Muscle layer of duodenum (tissue), 2 donors: ENCODE measurements at regions not wholly inside any gene's neighbourhood (a gene's known extent, or its start where the extent isn't known, plus 50 kb on each side); places are given as distances from the start of the nearest gene placed in this dataset.
A peak's percentile ranks its signal among the peaks of the same experiment; 100 is the strongest.

Experiments used
- H3K27ac ChIP-seq: one replicate; pipeline ENCODE4 v1.7.0; 2013; ENCODE audit warnings: mild to moderate bottlenecking, low read length
- H3K27me3 ChIP-seq: one replicate; pipeline ENCODE4 v1.7.0; 2013; ENCODE audit warnings: low read depth, mild to moderate bottlenecking, control low read depth, low read length
- H3K36me3 ChIP-seq, 2 donors: one replicate each; pipeline ENCODE4 v1.7.0; 2013; ENCODE audit warnings: low read length in 2 of 2, control low read depth in 1 of 2, mild to moderate bottlenecking in 1 of 2; ENCODE audit not compliant: insufficient read depth in 2 of 2, control insufficient read depth in 1 of 2
- H3K4me1 ChIP-seq, 2 donors: one replicate each; pipeline ENCODE4 v1.7.0; 2013; ENCODE audit warnings: low read length in 2 of 2, mild to moderate bottlenecking in 2 of 2, control low read depth in 1 of 2, moderate library complexity in 1 of 2; ENCODE audit not compliant: insufficient read depth in 2 of 2, control insufficient read depth in 1 of 2
- H3K4me3 ChIP-seq, 2 donors: one replicate each; pipeline ENCODE4 v1.7.0; 2013; ENCODE audit warnings: low read length in 2 of 2, low read depth in 1 of 2, mild to moderate bottlenecking in 1 of 2
- H3K9me3 ChIP-seq, 2 donors: one replicate each; pipeline ENCODE4 v1.7.0; 2013; ENCODE audit warnings: low read length in 2 of 2, control low read depth in 1 of 2, mild to moderate bottlenecking in 1 of 2; ENCODE audit not compliant: control insufficient read depth in 1 of 2
- donor health status: healthy.

DNA sequence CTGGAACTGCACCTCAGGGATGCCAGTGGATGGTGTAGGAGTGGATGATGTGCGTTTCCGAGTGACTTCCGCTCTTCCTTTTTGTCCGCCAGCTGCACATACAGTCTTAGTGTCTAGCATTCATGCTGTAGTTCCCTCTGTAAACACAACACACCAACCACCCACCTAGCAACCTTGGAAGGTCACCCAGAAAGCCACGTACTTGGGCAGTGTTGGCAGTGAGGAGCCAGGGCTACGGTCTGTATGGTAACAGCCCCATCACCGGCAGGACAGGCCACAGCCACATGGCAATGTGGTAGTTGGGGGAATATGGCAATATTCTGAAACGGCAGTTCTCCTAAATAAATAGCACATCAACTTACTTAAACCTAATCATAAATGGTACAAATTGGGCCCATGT, 613.5 kb upstream of the MGMT start:
- H3K36me3 ChIP-seq = no peaks in the 10 kb centered on the region
- no peaks in the 10 kb centered on the region for H3K9me3 ChIP-seq
- no peak overlapping the region for H3K27ac ChIP-seq
- H3K27me3 ChIP-seq = no peaks in the 10 kb centered on the region
- H3K4me3 ChIP-seq = no peak overlapping the region
- H3K4me1 ChIP-seq = peaks cover 7 to 8% of the 10 kb centered on the region in 2 donors

DNA sequence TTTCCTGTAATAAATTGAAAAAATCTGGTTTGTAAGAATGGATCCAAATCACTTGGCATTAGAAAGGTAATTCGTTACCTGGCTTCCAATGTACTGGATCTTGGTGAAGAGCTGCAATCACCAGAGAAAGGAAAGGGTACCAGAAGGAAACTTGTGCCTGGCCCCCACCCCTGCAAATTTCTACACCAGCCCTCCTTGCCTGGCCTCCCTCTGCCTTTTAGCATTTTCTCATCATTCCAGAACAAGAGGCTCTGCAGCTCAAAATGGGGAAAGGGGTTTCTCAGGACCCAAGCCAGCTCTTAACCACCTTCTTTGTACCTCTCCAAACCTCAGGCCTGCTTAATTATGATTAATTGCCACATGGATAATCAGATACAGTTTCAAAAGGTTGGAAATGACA, 612.8 kb upstream of the MGMT start:
- peaks cover 7 to 8% of the 10 kb centered on the region in 2 donors for H3K4me1 ChIP-seq
- H3K4me3 ChIP-seq = no peak overlapping the region
- no peaks in the 10 kb centered on the region for H3K27me3 ChIP-seq
- H3K27ac ChIP-seq = no peak overlapping the region
- no peaks in the 10 kb centered on the region for H3K9me3 ChIP-seq
- no peaks in the 10 kb centered on the region for H3K36me3 ChIP-seq

DNA sequence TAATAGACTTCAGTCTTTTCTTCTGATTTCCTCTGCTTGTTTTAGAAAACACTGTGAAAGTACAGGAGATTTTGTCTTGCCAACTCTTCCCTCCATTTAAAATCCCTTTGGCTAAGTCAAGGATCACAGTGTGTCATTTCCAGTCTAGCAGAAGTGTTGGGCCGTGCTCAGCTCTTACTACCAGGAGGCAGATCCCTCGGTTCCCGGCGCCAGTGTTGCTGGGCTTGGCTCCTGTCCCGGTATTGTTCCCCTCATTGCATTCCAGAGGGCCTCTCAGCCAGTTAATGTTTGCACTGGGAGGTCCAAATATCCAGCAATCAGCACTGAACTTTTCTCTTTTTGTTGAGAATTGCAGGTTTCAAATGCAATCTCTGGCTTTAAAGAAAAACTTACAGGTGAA, 612.1 kb upstream of the MGMT start:
- Histone ChIP-seq H3K27ac (peak overlapping the region; percentile 14), H3K4me1 (peaks cover 7 to 8% of the 10 kb centered on the region in 2 donors), H3K4me3 (no peak overlapping the region), H3K9me3 (no peaks in the 10 kb centered on the region), H3K27me3 (no peaks in the 10 kb centered on the region), H3K36me3 (no peaks in the 10 kb centered on the region)

DNA sequence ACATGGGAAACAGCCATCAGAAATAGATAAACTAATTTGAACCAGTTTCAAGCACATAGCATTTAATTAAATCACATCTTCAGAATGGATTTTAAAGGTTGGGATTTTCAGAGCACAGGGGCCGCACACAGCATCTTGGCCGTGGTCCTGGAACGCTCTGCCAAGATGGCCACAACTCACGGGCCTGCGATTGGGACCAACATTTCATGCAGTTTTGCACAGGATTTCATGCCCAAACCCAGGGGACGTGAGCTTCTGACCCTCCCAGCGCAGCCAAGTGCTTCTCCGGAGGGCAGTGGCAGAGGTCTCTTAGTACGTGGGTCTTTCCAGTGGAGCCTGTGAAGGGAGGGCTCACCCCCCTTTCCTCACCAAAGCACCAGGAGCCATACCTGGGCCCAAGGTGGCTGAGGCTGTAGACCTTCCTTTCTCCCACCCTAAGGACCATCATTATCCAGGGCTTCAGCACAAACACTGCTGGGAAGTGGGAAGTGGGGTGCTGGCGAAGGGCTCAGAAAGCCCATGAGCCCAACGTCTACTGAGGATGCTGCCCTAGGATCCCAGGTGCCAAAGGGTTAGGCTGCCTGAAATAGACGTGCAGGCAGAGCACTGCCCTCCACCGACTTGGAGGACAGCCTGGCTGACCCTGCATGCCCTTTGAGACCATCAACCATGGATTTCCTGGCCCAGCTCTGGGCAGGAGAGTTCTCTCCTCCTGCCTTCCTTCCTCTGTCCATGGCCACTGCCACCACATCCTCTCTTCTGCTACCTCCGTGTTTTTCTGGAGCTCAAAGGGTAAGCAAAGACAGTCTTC, 611.2 kb upstream of the MGMT start:
- peaks cover 7 to 8% of the 10 kb centered on the region in 2 donors for H3K4me1 ChIP-seq
- no peaks in the 10 kb centered on the region for H3K27me3 ChIP-seq
- no peak overlapping the region for H3K4me3 ChIP-seq
- no peaks in the 10 kb centered on the region for H3K9me3 ChIP-seq
- H3K36me3 ChIP-seq = no peaks in the 10 kb centered on the region
- H3K27ac ChIP-seq = no peak overlapping the region

DNA sequence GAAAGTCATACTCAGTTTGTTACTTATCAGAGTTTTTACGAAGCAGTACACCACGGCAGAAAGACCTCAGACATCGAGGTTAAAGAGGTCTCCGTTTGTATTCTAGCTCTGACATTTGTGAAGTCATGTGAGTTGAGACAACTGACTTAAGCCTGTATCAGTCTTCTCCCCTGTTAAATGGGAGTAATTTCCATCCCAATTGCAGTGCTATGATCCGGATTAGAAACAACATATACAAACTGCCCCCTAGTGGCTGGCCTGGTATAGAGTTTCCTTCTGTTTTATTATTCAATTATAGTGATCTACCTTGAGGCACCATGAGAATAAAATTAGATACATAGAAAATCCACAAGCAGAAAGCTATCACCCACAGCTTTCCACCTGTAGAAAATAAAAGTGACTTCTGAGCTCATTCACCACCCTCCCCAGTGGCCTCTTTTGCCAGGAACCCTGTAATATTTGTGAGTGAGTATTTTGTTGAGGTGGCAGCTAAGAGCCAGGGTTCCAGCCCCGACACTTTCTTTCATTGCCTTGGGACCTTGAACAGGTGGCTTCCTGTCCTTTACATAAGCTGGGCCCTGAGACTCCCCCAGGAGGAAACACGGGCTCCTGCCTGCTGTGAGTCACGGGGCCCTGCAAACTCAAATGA, 607.2 kb upstream of the MGMT start:
- H3K4me1 ChIP-seq = peaks cover under 1 to 3% of the 10 kb centered on the region in 2 donors
- H3K36me3 ChIP-seq = no peaks in the 10 kb centered on the region
- H3K9me3 ChIP-seq = no peaks in the 10 kb centered on the region
- no peak overlapping the region for H3K4me3 ChIP-seq
- H3K27me3 ChIP-seq = no peaks in the 10 kb centered on the region
- no peak overlapping the region for H3K27ac ChIP-seq

DNA sequence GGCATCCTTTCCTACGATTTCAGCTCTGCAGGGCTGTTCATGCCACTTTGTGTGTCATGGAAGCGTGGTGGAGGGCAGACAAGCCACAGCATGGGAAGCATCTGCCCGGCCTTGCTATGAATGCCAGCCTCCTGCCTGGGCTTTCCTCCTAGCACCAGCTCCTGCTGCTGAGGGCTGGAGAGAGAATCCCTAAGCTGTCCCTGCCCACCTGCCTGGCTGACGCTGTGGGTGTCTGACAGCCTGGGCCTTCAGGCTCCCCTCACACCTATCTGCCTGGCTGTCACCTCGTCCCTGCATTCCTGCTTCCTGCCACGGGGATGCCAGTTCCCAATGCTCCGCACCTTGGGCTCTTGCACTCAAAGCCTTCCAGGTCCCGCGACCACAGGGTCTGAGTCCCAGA, 606.5 kb upstream of the MGMT start:
- H3K4me3 ChIP-seq = no peak overlapping the region
- H3K4me1 ChIP-seq = no peaks in the 10 kb centered on the region
- no peaks in the 10 kb centered on the region for H3K9me3 ChIP-seq
- no peaks in the 10 kb centered on the region for H3K27me3 ChIP-seq
- no peak overlapping the region for H3K27ac ChIP-seq
- H3K36me3 ChIP-seq = no peaks in the 10 kb centered on the region

DNA sequence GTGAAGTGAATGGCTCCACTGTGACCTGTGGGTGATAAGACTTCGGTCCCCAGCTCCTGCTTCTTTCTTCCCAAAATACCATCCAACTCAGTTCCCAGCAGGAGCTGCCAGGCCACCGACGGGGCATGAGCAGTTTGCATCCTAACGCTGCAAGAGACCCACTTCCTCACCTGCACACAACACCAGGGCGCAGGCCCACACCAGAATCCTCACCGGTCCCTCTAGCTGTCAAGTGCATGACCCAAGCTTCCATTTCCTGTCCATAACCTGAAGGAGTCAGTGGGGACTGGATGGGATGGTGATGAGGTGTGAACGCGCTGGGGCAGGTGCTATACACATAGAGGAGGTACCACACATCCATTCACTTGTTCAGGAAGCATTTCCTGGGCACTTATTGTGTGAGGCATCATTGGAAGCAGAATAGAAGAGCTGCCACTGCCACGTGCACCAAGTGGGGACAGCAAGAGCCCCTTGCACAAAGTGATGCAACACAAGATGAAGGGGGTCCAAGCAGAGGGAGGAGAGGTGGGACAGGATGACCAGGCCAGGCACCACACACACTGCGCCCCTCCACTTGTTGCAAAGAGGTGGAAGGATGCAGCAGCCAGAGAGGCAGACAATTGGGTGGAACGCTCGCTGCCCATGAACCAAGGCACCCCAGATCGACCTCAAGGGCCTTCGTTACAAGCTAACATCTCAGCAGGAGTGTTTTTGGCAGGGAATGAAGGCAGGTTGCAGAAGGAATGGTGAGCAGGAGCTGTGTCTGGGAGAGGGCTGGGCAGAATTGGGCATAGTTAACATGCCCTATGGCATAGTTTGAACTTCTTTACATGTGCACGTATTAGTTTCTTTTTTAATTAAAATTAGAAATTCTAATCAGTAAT, 605.8 kb upstream of the MGMT start:
- no peaks in the 10 kb centered on the region for H3K27me3 ChIP-seq
- H3K27ac ChIP-seq = no peak overlapping the region
- H3K4me1 ChIP-seq = no peaks in the 10 kb centered on the region
- H3K36me3 ChIP-seq = no peaks in the 10 kb centered on the region
- H3K4me3 ChIP-seq = no peak overlapping the region
- no peaks in the 10 kb centered on the region for H3K9me3 ChIP-seq

DNA sequence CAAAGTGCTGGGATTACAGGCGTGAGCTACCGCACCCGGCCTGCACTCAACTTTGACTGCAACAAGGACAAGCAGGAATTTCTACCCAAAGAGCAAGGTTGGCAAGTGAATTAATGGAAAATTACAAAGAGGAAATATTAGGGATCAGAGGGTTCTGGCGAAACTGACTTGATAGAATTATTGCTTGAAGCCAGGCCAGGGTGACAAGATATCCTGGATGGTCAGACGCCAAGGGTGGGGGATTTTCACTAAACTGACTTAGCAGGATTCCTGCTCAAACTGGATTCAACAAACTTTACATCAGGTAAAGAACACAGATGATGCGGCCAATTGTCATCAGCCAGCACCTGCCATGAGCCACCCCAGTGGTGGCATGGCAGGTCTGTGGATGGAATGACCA, 603.6 kb upstream of the MGMT start:
- no peaks in the 10 kb centered on the region for H3K36me3 ChIP-seq
- no peaks in the 10 kb centered on the region for H3K4me1 ChIP-seq
- no peaks in the 10 kb centered on the region for H3K27me3 ChIP-seq
- no peaks in the 10 kb centered on the region for H3K9me3 ChIP-seq
- no peak overlapping the region for H3K4me3 ChIP-seq
- H3K27ac ChIP-seq = no peak overlapping the region

DNA sequence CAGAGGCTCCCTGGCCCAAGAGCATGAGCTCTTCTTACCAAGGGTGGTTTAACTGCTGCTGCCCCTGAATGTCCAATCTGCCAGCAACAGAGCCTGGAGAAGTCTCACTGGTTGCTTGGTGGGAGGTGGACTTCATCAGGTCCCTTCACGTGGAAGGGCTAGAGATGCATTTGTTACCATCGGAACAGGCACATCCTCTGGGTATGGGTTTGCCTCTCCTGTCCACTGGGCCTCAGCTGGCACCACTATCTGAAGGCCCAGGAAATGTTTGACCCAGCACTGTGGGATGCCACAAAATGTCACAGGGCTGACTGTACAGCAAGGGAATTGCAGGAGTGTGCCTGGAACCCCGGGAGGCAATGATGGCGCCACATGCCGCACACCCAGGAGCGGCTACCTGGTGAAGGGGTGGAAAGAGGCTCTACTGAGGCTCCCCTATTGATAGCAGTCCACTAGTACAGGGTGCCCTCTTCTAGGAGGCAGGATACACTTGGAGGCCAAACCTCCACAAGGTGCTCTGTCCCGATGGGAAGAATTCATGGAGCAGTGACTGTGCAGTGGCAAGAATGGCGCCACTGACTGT, 603.1 kb upstream of the MGMT start:
- Histone ChIP-seq H3K9me3 (no peaks in the 10 kb centered on the region), H3K27me3 (no peaks in the 10 kb centered on the region), H3K27ac (no peak overlapping the region), H3K4me3 (no peak overlapping the region), H3K36me3 (no peaks in the 10 kb centered on the region), H3K4me1 (no peaks in the 10 kb centered on the region)

DNA sequence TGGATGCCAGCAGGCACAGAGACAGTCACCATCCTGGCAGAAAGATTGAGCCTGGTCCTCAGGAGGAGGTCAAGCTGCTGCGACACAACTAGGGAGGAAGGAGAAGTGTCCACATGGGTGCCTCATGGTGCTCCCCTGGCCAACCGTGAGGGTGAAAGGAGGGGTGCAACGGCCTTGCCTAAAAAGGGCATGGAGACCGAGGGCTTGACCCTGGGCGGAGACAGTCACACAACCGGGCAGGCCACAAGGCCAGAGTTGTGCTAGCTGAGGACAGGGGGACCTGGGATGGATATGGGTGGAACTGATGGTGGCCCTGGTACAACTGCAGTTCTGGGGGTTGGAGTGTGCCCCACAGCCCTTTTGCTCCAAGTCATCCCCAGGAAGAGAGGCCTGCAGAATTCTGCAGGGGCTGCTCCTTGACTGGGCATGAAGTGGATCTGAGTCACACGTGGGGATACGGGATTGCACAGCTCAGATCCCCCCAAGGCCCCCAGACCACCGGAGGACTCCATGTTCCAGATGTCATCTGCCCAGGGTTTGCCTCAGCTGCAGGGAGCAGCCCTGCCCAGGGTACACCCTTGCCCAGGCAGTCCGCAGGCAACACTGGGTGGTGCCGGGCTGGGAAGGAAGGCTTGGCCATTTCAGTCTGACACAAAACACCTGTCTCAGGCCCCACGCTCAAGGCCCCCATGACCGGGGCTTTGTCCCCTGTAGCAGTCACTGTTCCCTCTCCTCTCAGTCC, 602.3 kb upstream of the MGMT start:
- H3K4me1 ChIP-seq = no peaks in the 10 kb centered on the region
- no peaks in the 10 kb centered on the region for H3K36me3 ChIP-seq
- H3K27ac ChIP-seq = no peak overlapping the region
- H3K9me3 ChIP-seq = no peaks in the 10 kb centered on the region
- no peak overlapping the region for H3K4me3 ChIP-seq
- no peaks in the 10 kb centered on the region for H3K27me3 ChIP-seq
